ENCODE measurements at regions not wholly inside any gene's neighbourhood (a gene's known extent, or its start where the extent isn't known, plus 50 kb on each side); places are given as distances from the start of the nearest gene placed in this dataset.

- TF ChIP-seq EZH2 (IDR thresholded peaks at IDR 0.05; ENCODE audit: low read length, missing control alignments) = no peak
- no peak for TF ChIP-seq CTCF (conservative IDR thresholded peaks at IDR 0.05 in 1 of 2, IDR thresholded peaks at IDR 0.05 in 1 of 2; ENCODE audit: low read depth in 1 of 2, low read length in 2 of 2)
- no peaks in the 10 kb centered on the region for H3K27me3 ChIP-seq (ENCODE audit: control insufficient read depth, insufficient read depth, low read length)
- no peak overlapping the region for H3K9ac ChIP-seq (ENCODE audit: insufficient read depth, low read length)
- no peak overlapping the region for H3K4me2 ChIP-seq (ENCODE audit: extremely low read depth, insufficient read depth, low read length)
- no peaks in the 10 kb centered on the region for H3K36me3 ChIP-seq (ENCODE audit: control insufficient read depth, insufficient read depth, low read length)
- H3K9me3 ChIP-seq (ENCODE audit: control insufficient read depth, insufficient read depth, low read depth, low read length) = no peaks in the 10 kb centered on the region
- no peak overlapping the region for H3K27ac ChIP-seq (ENCODE audit: insufficient read depth, low read length)
- no peaks in the 10 kb centered on the region for H3K4me1 ChIP-seq (ENCODE audit: control insufficient read depth, extremely low read depth, insufficient read depth, low read length)
- no peaks in the 10 kb centered on the region for H3K79me2 ChIP-seq (ENCODE audit: control insufficient read depth, insufficient read depth, low read length)
- no peaks in the 10 kb centered on the region for H4K20me1 ChIP-seq (ENCODE audit: control insufficient read depth, extremely low read depth, insufficient read depth, low read length)
- DNase-seq (ENCODE audit: low read depth in 2 of 2) = no peak
- no peak overlapping the region for H3K4me3 ChIP-seq (replicated peaks in 1 of 4; ENCODE audit: control extremely low read depth in 1 of 4, insufficient read depth in 1 of 4, low read depth in 3 of 4, low read length in 4 of 4)
- H2AFZ ChIP-seq (ENCODE audit: low read length) = no peak overlapping the region
Observed at GRCh38 chr10:3588346-3588745, 196.7 kb downstream of the KLF6 start.

GRCh38 chr10:3584926-3585784 is 199.9 kb downstream of the KLF6 start:
- Histone ChIP-seq H4K20me1 (ENCODE audit: control insufficient read depth, extremely low read depth, insufficient read depth, low read length) (no peaks in the 10 kb centered on the region), H3K4me3 (replicated peaks in 1 of 4; ENCODE audit: control extremely low read depth in 1 of 4, insufficient read depth in 1 of 4, low read depth in 3 of 4, low read length in 4 of 4) (no peak overlapping the region), H3K36me3 (ENCODE audit: control insufficient read depth, insufficient read depth, low read length) (no peaks in the 10 kb centered on the region), H3K4me2 (ENCODE audit: extremely low read depth, insufficient read depth, low read length) (no peak overlapping the region), H3K9ac (ENCODE audit: insufficient read depth, low read length) (no peak overlapping the region), H3K9me3 (ENCODE audit: control insufficient read depth, insufficient read depth, low read depth, low read length) (no peaks in the 10 kb centered on the region), H3K4me1 (ENCODE audit: control insufficient read depth, extremely low read depth, insufficient read depth, low read length) (no peaks in the 10 kb centered on the region), H3K27ac (ENCODE audit: insufficient read depth, low read length) (no peak overlapping the region), H3K79me2 (ENCODE audit: control insufficient read depth, insufficient read depth, low read length) (no peaks in the 10 kb centered on the region), H2AFZ (ENCODE audit: low read length) (peak overlapping the region; percentile 31), H3K27me3 (ENCODE audit: control insufficient read depth, insufficient read depth, low read length) (no peaks in the 10 kb centered on the region)
- TF ChIP-seq EZH2 (IDR thresholded peaks at IDR 0.05; ENCODE audit: low read length, missing control alignments) = no peak
- TF ChIP-seq CTCF (conservative IDR thresholded peaks at IDR 0.05 in 1 of 2, IDR thresholded peaks at IDR 0.05 in 1 of 2; ENCODE audit: low read depth in 1 of 2, low read length in 2 of 2) = no peak
- DNase-seq (ENCODE audit: low read depth in 2 of 2) = no peak

GRCh38 chr10:3580565-3580964 is 204.4 kb downstream of the KLF6 start:
- Histone ChIP-seq H3K9me3 (ENCODE audit: control insufficient read depth, insufficient read depth, low read depth, low read length) (no peaks in the 10 kb centered on the region), H3K4me3 (replicated peaks in 1 of 4; ENCODE audit: control extremely low read depth in 1 of 4, insufficient read depth in 1 of 4, low read depth in 3 of 4, low read length in 4 of 4) (no peak overlapping the region), H3K79me2 (ENCODE audit: control insufficient read depth, insufficient read depth, low read length) (no peaks in the 10 kb centered on the region), H3K27me3 (ENCODE audit: control insufficient read depth, insufficient read depth, low read length) (no peaks in the 10 kb centered on the region), H2AFZ (ENCODE audit: low read length) (no peak overlapping the region), H3K4me1 (ENCODE audit: control insufficient read depth, extremely low read depth, insufficient read depth, low read length) (no peaks in the 10 kb centered on the region), H3K4me2 (ENCODE audit: extremely low read depth, insufficient read depth, low read length) (no peak overlapping the region), H4K20me1 (ENCODE audit: control insufficient read depth, extremely low read depth, insufficient read depth, low read length) (no peaks in the 10 kb centered on the region), H3K27ac (ENCODE audit: insufficient read depth, low read length) (no peak overlapping the region), H3K36me3 (ENCODE audit: control insufficient read depth, insufficient read depth, low read length) (no peaks in the 10 kb centered on the region), H3K9ac (ENCODE audit: insufficient read depth, low read length) (no peak overlapping the region)
- no peak for DNase-seq (ENCODE audit: low read depth in 2 of 2)
- TF ChIP-seq EZH2 (IDR thresholded peaks at IDR 0.05; ENCODE audit: low read length, missing control alignments) (no peak), CTCF (conservative IDR thresholded peaks at IDR 0.05 in 1 of 2, IDR thresholded peaks at IDR 0.05 in 1 of 2; ENCODE audit: low read depth in 1 of 2, low read length in 2 of 2) (no peak)
